H1 (cell line): ENCODE measurements at regions not wholly inside any gene's neighbourhood (a gene's known extent, or its start where the extent isn't known, plus 50 kb on each side); places are given as distances from the start of the nearest gene placed in this dataset.

Experiments used
- CHD2 ChIP-seq: IDR thresholded peaks from 2 replicates; pipeline ENCODE4 v1.6.1; 2012; ENCODE audit warnings: low read length, improper control_type of control experiment
- POLR2AphosphoS5 ChIP-seq: IDR thresholded peaks from 2 replicates; pipeline ENCODE4 v1.6.1; 2011; ENCODE audit warnings: low read depth, low read length
- TAF1 ChIP-seq: IDR thresholded peaks from 2 replicates; pipeline ENCODE4 v1.6.1; 2011; ENCODE audit warnings: mild to moderate bottlenecking, low read depth, low read length
- TF ChIP-seq, protein P1 (sequence below), 3 experiments: IDR thresholded peaks; 1 replicate in 2 of 3; 2 replicates in 1 of 3; pipeline versions ENCODE4 v1.5.1 to v1.6.1; 2011; ENCODE audit warnings: low read length in 3 of 3, mild to moderate bottlenecking in 3 of 3, inconsistent platforms in 2 of 3, low read depth in 1 of 3, moderate library complexity in 1 of 3; ENCODE audit not compliant: insufficient read depth in 1 of 3; ENCODE audit errors: control extremely low read depth in 1 of 3

DNA sequence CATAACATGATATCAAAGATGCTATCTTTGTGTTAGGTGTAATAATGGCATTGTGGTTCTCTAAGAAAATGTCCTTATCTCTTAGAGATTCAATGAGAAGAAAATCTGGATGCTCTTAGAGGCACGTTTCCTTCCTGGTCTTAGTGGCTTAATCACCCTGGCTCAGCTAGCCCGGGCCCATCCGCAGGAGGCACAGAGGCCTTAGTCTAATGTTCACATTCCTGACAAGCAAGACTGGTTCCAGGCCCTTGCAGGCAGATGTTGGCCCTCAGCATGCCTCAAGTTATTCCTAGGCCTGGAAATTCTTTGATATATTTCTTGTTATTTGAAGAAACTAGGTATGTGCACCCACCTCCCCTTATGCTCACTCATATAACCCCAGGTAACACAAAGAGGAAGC is 357.6 kb downstream of the SFMBT2 start:
- TF ChIP-seq POLR2AphosphoS5 (no peak), CHD2 (no peak), TAF1 (no peak)
- TF ChIP-seq, protein P1, sequence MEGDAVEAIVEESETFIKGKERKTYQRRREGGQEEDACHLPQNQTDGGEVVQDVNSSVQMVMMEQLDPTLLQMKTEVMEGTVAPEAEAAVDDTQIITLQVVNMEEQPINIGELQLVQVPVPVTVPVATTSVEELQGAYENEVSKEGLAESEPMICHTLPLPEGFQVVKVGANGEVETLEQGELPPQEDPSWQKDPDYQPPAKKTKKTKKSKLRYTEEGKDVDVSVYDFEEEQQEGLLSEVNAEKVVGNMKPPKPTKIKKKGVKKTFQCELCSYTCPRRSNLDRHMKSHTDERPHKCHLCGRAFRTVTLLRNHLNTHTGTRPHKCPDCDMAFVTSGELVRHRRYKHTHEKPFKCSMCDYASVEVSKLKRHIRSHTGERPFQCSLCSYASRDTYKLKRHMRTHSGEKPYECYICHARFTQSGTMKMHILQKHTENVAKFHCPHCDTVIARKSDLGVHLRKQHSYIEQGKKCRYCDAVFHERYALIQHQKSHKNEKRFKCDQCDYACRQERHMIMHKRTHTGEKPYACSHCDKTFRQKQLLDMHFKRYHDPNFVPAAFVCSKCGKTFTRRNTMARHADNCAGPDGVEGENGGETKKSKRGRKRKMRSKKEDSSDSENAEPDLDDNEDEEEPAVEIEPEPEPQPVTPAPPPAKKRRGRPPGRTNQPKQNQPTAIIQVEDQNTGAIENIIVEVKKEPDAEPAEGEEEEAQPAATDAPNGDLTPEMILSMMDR (IDR thresholded peaks at IDR 0.05; ENCODE audit: control extremely low read depth in 1 of 3, insufficient read depth in 1 of 3, low read depth in 1 of 3, low read length in 3 of 3), result no peak
